ENCODE measurements at regions not wholly inside any gene's neighbourhood (a gene's known extent, or its start where the extent isn't known, plus 50 kb on each side); places are given as distances from the start of the nearest gene placed in this dataset.

DNA sequence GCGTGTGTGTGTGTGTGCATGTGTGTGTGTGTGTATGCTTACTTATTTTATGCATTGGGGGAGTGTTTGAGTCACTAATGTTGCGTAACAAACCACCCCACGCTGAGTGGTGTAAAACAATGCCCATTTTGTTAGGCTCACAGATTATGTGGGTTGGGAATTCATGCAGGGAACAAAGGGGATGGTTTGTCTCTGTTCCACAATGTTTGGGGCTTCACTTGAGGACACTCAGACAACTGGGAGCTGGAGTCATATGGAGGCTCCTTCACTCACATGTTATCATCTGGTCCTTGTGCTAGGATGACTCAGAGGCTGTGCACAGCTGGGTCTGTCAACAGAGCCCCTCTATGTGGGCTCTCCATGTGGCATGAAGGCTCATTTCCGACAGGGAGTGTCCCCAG lies 51.3 kb upstream of the LARGE1 start:
- no peaks in the 10 kb centered on the region for H3K9me3 ChIP-seq
- no peak overlapping the region for H3K4me3 ChIP-seq
- WGBS, 2 donors = 63 to 75% methylated on average over 3 to 4 of the region's 4 CpGs
- H3K27me3 ChIP-seq = no peaks in the 10 kb centered on the region
- no peaks in the 10 kb centered on the region for H3K36me3 ChIP-seq
- ATAC-seq (ENCODE audit: low FRiP score in 2 of 2) = no peak
- no peak overlapping the region for H3K27ac ChIP-seq
- no peaks in the 10 kb centered on the region for H3K4me1 ChIP-seq
- no peak for DNase-seq
- TF ChIP-seq POLR2AphosphoS5 (IDR thresholded peaks at IDR 0.05) = no peak

DNA sequence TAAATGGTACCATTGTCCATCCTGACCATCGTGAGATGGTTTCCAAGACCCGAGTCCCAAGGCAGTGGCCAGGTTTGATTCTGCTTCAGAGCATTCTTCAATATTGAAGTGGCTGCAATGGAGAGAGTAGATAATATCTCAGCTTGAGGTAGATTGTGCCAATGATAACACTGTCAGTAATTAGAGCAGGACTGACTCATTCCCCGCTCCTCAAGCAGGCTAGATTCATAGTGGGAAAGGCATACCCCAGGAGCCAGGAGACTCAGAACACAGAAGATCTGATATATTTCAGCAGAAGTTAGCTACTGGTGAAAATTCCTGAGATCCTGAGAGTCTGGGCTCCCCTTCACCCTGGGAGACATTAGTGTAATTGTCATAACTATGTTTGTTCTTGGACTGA lies 55.6 kb upstream of the LARGE1 start:
- H3K27me3 ChIP-seq = no peaks in the 10 kb centered on the region
- TF ChIP-seq POLR2A (IDR thresholded peaks at IDR 0.05) = no peak
- no peak for TF ChIP-seq POLR2AphosphoS5 (IDR thresholded peaks at IDR 0.05)
- TF ChIP-seq, protein P1, sequence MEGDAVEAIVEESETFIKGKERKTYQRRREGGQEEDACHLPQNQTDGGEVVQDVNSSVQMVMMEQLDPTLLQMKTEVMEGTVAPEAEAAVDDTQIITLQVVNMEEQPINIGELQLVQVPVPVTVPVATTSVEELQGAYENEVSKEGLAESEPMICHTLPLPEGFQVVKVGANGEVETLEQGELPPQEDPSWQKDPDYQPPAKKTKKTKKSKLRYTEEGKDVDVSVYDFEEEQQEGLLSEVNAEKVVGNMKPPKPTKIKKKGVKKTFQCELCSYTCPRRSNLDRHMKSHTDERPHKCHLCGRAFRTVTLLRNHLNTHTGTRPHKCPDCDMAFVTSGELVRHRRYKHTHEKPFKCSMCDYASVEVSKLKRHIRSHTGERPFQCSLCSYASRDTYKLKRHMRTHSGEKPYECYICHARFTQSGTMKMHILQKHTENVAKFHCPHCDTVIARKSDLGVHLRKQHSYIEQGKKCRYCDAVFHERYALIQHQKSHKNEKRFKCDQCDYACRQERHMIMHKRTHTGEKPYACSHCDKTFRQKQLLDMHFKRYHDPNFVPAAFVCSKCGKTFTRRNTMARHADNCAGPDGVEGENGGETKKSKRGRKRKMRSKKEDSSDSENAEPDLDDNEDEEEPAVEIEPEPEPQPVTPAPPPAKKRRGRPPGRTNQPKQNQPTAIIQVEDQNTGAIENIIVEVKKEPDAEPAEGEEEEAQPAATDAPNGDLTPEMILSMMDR (IDR thresholded peaks at IDR 0.05) = no peak
- no peak for TF ChIP-seq EP300 (IDR thresholded peaks at IDR 0.05)
- H3K9me3 ChIP-seq = no peaks in the 10 kb centered on the region
- no peak for ATAC-seq (ENCODE audit: low FRiP score in 2 of 2)
- no peak overlapping the region for H3K27ac ChIP-seq
- H3K4me1 ChIP-seq = no peaks in the 10 kb centered on the region
- H3K4me3 ChIP-seq = no peak overlapping the region
- H3K36me3 ChIP-seq = no peaks in the 10 kb centered on the region
- WGBS, 2 donors = 87 to 95% methylated on average over 3 of the region's 3 CpGs
- no peak for DNase-seq

GRCh38 chr22:33983558-33983957 lies 63.3 kb upstream of the LARGE1 start:
- H3K4me3 ChIP-seq = no peak overlapping the region
- H3K27me3 ChIP-seq = no peaks in the 10 kb centered on the region
- H3K9me3 ChIP-seq = no peaks in the 10 kb centered on the region
- H3K27ac ChIP-seq = no peak overlapping the region
- no peak for DNase-seq
- TF ChIP-seq, protein P1 (IDR thresholded peaks at IDR 0.05) = no peak
- no peak for TF ChIP-seq POLR2A (IDR thresholded peaks at IDR 0.05)
- TF ChIP-seq EP300 (IDR thresholded peaks at IDR 0.05) = no peak
- TF ChIP-seq POLR2AphosphoS5 (IDR thresholded peaks at IDR 0.05) = no peak
- no peaks in the 10 kb centered on the region for H3K4me1 ChIP-seq
- H3K36me3 ChIP-seq = no peaks in the 10 kb centered on the region
- no peak for ATAC-seq (ENCODE audit: low FRiP score in 2 of 2)

- 76 to 90% methylated on average over 3 of the region's 3 CpGs for WGBS, 2 donors
- H3K27ac ChIP-seq = no peak overlapping the region
- no peaks in the 10 kb centered on the region for H3K9me3 ChIP-seq
- DNase-seq (no peak), ATAC-seq (ENCODE audit: low FRiP score in 2 of 2) (no peak)
- no peaks in the 10 kb centered on the region for H3K36me3 ChIP-seq
- no peaks in the 10 kb centered on the region for H3K27me3 ChIP-seq
- no peaks in the 10 kb centered on the region for H3K4me1 ChIP-seq
- TF ChIP-seq POLR2A (IDR thresholded peaks at IDR 0.05) (no peak), POLR2AphosphoS5 (IDR thresholded peaks at IDR 0.05) (no peak), EP300 (IDR thresholded peaks at IDR 0.05) (no peak)
- TF ChIP-seq, protein P1 (IDR thresholded peaks at IDR 0.05) = no peak
- H3K4me3 ChIP-seq = no peak overlapping the region
Measured at GRCh38 chr22:33984211-33984610, 63.9 kb upstream of the LARGE1 start.

DNA sequence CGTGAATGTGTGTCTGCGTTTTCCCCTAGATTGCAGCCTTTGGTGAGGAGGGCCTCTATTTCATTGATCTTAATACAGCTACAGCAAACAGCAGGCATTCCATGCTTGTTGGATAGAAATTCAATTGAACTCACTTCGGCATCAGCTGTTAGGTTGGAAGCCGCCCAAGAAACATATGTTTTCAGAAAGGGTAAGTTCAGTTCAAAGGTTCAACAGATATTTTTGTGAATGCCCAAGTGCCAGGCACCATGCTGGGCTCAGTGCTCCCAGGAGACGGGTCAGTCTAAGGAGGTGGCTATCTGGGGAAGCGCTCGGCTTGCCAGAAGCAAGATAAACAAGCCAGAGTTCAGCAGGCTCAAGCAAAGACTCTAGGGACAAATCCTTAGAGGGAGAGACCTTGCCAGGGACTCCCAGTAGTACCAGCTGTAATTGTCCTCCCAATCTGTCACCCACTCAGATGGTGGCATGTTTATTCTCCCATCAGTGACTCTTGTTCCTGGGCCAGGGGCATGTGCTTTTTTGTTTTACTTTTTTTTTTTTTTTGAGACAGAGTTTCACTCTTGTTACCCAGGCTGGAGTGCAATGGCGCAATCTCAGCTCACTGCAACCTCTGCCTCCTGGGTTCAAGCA lies 64.5 kb upstream of the LARGE1 start:
- no peaks in the 10 kb centered on the region for H3K27me3 ChIP-seq
- DNase-seq (no peak), ATAC-seq (ENCODE audit: low FRiP score in 2 of 2) (no peak)
- H3K9me3 ChIP-seq = no peaks in the 10 kb centered on the region
- H3K36me3 ChIP-seq = no peaks in the 10 kb centered on the region
- no peak overlapping the region for H3K4me3 ChIP-seq
- TF ChIP-seq POLR2AphosphoS5 (IDR thresholded peaks at IDR 0.05) (no peak), POLR2A (IDR thresholded peaks at IDR 0.05) (no peak), EP300 (IDR thresholded peaks at IDR 0.05) (no peak)
- TF ChIP-seq, protein P1 (IDR thresholded peaks at IDR 0.05) = no peak
- H3K4me1 ChIP-seq = no peaks in the 10 kb centered on the region
- WGBS, 2 donors = 64 to 70% methylated on average over 8 of the region's 8 CpGs
- no peak overlapping the region for H3K27ac ChIP-seq

All from upper lobe of left lung (tissue), 6 donors.